ENCODE measurements at regions not wholly inside any gene's neighbourhood (a gene's known extent, or its start where the extent isn't known, plus 50 kb on each side); places are given as distances from the start of the nearest gene placed in this dataset.

DNA sequence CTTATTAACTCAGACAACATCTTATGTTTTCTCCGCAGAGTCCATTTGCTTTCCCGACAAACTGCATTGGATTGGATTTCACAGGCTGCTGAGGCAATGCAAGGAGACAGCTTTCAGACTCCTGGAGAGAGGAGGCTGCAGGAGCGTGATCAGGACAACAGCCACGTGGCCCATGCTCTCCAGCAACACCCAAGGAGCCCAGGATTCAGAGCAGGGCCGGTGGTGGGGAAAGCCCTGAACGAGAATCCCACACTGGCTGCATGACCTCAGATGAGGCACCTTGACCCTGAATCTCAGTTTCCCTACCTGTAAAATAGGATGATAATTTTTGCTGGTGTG lies 78.3 kb upstream of the NFASC start:
- H4K5ac ChIP-seq (ENCODE audit: insufficient read length, low read depth, low read length) = no peak overlapping the region
- no peak overlapping the region for H3K27ac Mint-ChIP-seq
- H3K9me3 Mint-ChIP-seq = no peaks in the 10 kb centered on the region; a peak in 1 of 5 replicates
- TF ChIP-seq, protein P1, sequence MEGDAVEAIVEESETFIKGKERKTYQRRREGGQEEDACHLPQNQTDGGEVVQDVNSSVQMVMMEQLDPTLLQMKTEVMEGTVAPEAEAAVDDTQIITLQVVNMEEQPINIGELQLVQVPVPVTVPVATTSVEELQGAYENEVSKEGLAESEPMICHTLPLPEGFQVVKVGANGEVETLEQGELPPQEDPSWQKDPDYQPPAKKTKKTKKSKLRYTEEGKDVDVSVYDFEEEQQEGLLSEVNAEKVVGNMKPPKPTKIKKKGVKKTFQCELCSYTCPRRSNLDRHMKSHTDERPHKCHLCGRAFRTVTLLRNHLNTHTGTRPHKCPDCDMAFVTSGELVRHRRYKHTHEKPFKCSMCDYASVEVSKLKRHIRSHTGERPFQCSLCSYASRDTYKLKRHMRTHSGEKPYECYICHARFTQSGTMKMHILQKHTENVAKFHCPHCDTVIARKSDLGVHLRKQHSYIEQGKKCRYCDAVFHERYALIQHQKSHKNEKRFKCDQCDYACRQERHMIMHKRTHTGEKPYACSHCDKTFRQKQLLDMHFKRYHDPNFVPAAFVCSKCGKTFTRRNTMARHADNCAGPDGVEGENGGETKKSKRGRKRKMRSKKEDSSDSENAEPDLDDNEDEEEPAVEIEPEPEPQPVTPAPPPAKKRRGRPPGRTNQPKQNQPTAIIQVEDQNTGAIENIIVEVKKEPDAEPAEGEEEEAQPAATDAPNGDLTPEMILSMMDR (conservative IDR thresholded peaks at IDR 0.05) = no peak
- no CpG with 5 or more reads among the region's 6 CpGs for WGBS (ENCODE audit: extremely low coverage, insufficient read length, low lambda C conversion rate)
- no peak overlapping the region for H3K27ac ChIP-seq (ENCODE audit: insufficient read length, low read depth, low read length)
- no peak overlapping the region for H2BK5ac ChIP-seq (ENCODE audit: insufficient read length, low read length)
- H3K14ac ChIP-seq (ENCODE audit: insufficient read depth, low read length) = 0 out of 2 replicates have a peak overlapping the region, but pooled peaks have one; percentile 3
- H4K91ac ChIP-seq (ENCODE audit: insufficient read length, low read depth, low read length) = no peak overlapping the region
- no peak overlapping the region for H3K18ac ChIP-seq (ENCODE audit: insufficient read length, low read depth, low read length)
- H2BK12ac ChIP-seq (ENCODE audit: insufficient read length, low read depth, low read length) = no peak overlapping the region
- peaks cover 12% of the 10 kb centered on the region for H3K27me3 Mint-ChIP-seq (ENCODE audit: low read depth)
- no peak for DNase-seq
- H3K23ac ChIP-seq (ENCODE audit: insufficient read length, low read depth, low read length) = no peak overlapping the region
- no peak overlapping the region for H2AK5ac ChIP-seq (ENCODE audit: insufficient read length, low read length)
- no peaks in the 10 kb centered on the region for H4K20me1 ChIP-seq (ENCODE audit: control insufficient read depth, insufficient read depth, insufficient read length)
- no peak overlapping the region for H3T11ph ChIP-seq (ENCODE audit: low read length)
- H3K9ac ChIP-seq (ENCODE audit: extremely low read depth, insufficient read length, low read length) = no peak overlapping the region
- H3K4me3 Mint-ChIP-seq = no peak overlapping the region
- peaks cover 8 to 18% of the 10 kb centered on the region in 2 experiments for H3K4me1 Mint-ChIP-seq
- H3K56ac ChIP-seq (ENCODE audit: insufficient read length, low read depth, low read length) = no peak overlapping the region
- no peak overlapping the region for H2BK20ac ChIP-seq (ENCODE audit: low read depth, low read length, poor library complexity, severe bottlenecking)
- no peak overlapping the region for H3K4me2 ChIP-seq (ENCODE audit: insufficient read depth, insufficient read length, low read length)
- no peaks in the 10 kb centered on the region for H3K23me2 ChIP-seq (ENCODE audit: insufficient read length, low read depth, low read length, poor library complexity, severe bottlenecking)
- H3K79me1 ChIP-seq (ENCODE audit: insufficient read depth, low read depth, low read length, poor library complexity, severe bottlenecking) = no peaks in the 10 kb centered on the region
- no peak overlapping the region for H4K8ac ChIP-seq (replicated peaks; ENCODE audit: insufficient read length, low read depth, low read length)
- H2BK120ac ChIP-seq (ENCODE audit: low read depth, low read length, poor library complexity, severe bottlenecking) = no peak overlapping the region
- no peaks in the 10 kb centered on the region for H3K79me2 ChIP-seq (ENCODE audit: insufficient read depth, low read length)
- no peak overlapping the region for H2AFZ ChIP-seq (ENCODE audit: low read length)
- no peak overlapping the region for H3K4ac ChIP-seq (ENCODE audit: low read depth, low read length)
- H3K36me3 Mint-ChIP-seq (ENCODE audit: insufficient read depth in 1 of 3, low read depth in 3 of 3) = no peaks in the 10 kb centered on the region
- no peaks in the 10 kb centered on the region for H3K4me1 ChIP-seq (ENCODE audit: insufficient read depth, low read length)
- no peaks in the 10 kb centered on the region for H3K9me3 ChIP-seq (ENCODE audit: control insufficient read depth, low read depth, low read length)
- no peaks in the 10 kb centered on the region for H3K27me3 ChIP-seq (ENCODE audit: insufficient read depth, low read length)
- H2BK15ac ChIP-seq (ENCODE audit: low read depth, low read length) = no peak overlapping the region
